ENCODE measurements at regions not wholly inside any gene's neighbourhood (a gene's known extent, or its start where the extent isn't known, plus 50 kb on each side); places are given as distances from the start of the nearest gene placed in this dataset.
"Not testable (repeated sequence)": the region's sequence is repeated elsewhere in the genome, so short reads cannot be mapped to it uniquely, and the experiment has no call there.

DNA sequence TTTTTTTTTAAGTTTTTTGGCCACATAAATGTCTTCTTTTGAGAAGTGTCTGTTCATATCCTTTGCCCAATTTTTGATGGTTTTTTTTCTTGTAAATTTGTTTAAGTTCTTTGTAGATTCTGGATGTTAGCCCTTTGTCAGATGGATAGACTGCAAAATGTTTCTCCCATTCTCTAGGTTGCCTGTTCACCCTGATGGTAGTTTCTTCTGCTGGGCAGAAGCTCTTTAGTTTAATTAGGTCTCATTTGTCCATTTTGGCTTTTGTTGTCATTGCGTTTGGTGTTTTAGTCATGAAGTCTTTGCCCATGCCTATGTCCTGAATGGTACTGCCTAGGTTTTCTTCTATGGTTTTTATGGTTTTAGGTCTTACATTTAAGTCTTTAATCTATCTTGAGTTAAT, 320.9 kb upstream of the SETBP1 start:
- DNase-seq = not testable (repeated sequence)

DNA sequence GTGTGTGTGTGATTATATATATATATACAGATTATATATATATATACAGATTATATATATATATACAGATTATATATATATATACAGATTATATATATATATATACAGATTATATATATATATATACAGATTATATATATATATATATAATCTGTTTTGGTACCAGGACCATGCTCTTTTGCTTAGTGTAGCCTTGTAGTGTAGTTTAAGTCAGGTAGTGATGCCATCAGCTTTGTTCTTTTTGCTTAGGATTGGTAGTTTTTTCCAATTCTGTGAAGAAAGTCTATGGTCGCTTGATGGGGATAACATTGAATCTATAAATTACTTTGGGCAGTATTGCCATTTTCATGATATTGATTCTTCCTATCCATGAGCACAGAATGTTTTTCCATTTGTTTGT, 318.5 kb upstream of the SETBP1 start:
- DNase-seq = not testable (repeated sequence)

DNA sequence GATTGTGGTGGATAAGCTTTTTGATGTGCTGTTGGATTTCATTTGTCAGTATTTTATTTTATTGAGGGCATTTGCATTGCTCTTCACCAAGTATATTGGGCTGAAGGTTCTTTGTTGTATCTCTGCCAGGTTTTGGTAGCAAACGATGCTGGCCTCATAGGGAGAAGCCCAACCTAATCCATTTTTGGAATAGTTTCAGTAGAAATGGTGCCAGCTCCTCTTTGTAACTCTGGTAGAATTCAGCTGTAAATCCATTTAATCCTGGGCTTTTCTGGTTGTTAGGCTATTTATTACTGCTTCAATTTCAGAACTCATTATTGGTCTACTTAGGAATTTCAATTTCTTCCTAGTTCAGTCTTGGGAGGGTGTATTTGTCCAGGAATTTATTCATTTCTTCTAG, 309.8 kb upstream of the SETBP1 start:
- DNase-seq = no peak

DNA sequence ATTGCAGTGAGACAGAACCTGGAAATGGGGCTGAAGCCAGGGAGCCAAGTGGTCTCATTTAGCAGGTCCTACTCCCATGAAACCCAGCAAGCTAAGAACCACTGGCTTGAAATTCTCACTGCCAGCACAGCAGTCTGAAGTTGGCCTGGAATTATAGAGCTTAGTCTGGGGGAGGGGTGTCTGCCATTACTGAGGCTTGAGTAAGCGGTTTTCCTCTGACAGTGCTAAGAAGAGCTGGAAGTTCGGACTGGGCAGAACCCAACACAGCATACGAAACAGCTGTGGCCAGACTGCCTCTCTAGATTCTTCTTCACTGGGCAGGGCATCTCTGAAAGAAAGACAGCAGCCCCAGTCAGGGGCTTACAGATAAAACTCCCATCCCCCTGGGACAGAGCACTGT, 305.7 kb upstream of the SETBP1 start:
- no peak for DNase-seq

DNA sequence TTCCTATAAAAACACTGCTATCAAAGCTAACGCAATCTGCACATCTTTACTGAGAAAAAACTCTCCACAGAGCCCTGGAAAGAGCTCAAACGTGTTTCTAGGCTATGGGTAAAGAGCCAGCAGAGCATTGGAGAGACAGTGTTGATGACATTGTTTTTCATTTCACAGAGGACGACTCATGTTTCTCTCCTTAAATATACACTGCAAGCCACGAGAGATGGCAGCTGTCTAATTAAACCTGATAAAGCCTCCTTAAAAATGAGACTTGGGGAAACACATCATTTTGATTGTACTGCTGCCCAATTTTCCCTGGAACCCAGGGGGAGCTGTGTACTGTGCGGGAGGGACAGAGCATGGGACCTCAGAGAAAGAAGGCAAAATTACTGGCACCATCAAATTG, 294.3 kb upstream of the SETBP1 start:
- DNase-seq = no peak

DNA sequence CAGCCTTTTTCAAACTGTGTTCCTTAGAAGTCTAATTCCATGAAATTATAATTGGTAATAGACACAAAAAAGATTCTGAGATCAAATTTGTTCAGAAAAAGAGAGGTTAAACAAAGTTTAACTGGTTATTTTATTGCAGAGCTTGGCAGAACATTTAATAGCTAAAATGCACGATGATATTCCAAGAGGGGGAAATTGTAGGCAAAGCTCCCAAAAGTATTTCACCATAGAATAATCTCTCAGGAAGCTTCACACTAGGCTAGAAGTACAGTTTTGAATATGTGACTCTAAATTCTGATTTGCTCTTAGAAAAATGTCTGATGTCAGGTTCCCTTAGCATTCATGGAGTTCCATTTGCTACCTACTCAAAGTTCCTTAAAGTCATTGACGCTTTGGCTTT, 292.4 kb upstream of the SETBP1 start:
- DNase-seq = no peak

DNA sequence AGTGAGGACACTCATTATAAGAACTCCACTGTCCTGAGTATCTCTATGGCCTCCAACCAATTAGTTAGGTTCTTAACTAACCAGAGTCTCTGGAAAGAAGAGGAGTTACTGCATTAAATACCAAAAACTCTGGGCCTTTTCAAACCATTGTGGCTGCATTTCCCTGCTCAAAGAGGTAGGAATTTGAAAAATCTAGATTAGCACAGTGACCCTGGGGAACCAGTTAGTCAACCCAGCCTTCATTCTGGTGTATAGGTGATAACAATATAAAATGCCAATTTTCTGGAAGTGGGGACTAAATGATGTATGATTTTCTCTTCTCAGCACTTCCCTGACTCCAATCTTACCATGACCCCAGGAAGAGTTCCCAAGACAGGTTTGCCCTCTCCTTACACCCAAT, 287.8 kb upstream of the SETBP1 start:
- DNase-seq = no peak

DNA sequence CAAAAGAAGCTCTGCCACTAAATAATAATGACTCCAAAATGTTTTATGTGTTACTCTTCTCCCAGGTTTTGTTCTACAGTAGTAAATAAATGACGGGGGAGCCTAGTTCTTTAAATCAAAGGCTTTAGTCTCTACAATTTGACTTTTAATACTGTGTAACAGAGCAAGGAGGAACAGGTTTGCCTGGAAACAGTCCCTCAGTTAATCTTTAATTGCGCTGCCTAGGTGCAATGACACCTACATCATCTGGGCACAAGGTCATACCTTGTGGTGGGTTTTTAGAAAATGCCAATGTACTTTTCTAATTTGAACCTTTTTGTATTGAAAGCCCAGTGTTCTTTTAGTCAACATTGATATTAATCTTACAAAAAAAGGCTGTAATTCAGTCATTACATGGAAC, 287.3 kb upstream of the SETBP1 start:
- no peak for DNase-seq

DNA sequence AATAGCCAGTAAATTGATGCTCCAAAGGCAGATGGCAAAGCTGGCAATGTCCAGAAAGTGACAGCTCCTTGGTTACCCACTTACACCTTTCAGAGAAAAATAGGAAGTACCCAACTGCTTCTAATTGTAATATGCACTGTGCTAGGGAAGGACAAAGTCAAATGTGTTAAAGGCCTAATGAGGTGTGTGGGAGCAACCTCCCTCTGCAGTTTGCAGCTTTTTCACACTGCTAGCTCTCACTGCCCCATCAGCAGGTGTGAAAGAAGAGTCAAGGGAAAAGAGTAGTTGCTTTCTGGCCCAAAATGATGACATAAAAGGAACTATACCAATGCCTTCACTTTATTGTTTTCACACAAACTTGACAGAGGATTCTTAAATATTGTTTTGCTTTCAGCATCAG, 284.1 kb upstream of the SETBP1 start:
- no peak for DNase-seq

DNA sequence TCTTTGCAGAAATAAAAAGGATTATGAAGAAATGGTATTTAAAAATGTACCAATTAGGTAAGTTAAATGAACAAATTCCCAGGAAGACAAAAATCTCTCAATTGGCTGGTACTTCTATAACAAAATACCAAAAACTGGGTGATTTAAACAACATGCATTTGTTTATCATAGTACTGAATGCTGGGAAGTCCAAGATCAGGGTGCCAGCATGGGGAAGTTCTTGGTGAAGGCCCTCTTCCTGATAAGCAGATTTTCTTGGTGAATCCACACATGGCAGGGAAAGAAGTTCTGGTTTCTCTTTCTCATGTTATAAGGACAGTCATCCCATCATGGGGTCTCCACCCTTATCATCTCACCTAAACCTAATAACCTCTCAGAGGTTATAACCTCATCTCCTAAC, 271.6 kb upstream of the SETBP1 start:
- no peak for DNase-seq

DNA sequence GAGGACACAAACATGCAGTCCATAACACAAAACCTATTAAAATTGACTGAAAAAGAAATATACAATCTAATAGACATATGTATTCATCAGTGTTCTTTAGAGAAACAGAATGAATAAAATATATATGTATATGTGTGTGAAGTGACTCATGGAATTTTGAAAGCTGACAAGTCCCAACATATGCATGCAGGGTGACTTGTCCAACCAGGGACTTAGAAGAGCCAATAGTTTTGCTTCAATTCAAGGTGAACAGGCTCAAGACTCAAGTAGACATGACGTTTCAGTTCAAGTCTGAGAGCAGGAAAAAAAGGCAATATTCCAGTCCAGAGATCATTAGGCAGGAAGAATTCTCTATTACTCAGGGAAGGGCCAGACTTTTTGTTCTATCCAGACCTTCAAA, 271.2 kb upstream of the SETBP1 start:
- DNase-seq = no peak

DNA sequence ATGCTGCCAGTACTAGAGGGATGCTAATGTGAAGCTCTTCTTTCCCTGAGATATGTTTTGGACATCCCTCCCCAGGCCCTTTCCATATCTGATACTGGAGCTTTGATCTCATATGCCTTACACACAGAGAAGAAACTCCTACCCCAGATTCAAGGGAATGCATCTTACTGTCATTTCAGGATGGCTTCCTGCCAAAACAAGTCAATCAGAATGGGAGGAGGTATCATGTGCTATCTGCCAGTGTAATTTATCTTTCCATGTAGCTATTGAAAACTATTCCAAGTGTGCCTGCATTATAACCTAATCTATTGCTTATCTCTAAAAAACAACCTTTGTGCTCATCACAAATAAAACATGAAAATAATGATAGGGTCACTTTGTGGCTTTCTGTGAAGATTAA, 269.9 kb upstream of the SETBP1 start:
- no peak for DNase-seq

DNA sequence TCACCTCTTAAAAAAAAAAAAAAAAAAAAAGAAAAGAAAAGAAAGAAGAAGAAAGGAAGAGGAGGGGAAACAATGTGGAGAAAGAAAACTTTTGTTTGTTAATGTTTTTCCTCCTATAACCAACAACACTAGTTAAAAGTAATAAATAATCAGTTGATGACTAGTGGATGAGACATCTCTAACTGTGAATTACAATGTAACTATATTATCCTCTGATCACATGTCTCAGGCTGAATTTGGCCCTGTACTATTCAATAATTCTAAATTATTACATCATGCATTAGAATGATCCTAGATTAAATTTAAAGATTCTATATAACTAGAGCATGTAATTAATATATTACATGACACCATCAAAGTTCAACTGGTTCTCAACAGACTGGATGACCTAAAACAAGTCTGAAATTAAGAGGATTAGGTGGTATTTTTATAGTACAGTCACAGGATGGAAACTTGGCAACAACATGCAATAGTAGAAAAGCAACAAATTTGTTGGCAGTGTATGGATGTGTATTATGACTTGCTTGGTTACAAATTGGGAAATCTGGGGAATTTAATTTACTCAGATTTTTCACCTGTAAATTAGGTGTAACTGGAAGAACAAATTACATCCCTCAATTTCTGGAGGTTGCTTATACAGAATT, 269.3 kb upstream of the SETBP1 start:
- no peak for DNase-seq

DNA sequence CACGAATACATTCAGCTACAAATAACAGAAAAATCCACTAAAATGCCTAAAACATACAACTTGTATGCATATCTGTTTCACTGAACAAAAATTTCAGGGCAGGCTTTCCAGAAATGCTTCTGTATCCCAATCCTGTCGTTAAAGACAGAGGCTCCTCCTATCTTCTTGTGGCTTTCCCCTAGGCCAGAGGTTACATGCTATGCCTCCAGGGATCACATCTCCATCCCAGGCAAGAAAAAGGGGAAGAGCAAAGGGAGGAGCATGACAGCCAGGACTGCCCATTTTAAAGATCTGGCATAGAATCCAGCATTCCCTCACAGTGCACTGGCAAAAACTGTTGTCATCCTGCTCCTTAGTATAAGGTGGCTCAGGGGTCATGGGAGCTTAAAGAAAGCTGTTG, 268.7 kb upstream of the SETBP1 start:
- no peak for DNase-seq

DNA sequence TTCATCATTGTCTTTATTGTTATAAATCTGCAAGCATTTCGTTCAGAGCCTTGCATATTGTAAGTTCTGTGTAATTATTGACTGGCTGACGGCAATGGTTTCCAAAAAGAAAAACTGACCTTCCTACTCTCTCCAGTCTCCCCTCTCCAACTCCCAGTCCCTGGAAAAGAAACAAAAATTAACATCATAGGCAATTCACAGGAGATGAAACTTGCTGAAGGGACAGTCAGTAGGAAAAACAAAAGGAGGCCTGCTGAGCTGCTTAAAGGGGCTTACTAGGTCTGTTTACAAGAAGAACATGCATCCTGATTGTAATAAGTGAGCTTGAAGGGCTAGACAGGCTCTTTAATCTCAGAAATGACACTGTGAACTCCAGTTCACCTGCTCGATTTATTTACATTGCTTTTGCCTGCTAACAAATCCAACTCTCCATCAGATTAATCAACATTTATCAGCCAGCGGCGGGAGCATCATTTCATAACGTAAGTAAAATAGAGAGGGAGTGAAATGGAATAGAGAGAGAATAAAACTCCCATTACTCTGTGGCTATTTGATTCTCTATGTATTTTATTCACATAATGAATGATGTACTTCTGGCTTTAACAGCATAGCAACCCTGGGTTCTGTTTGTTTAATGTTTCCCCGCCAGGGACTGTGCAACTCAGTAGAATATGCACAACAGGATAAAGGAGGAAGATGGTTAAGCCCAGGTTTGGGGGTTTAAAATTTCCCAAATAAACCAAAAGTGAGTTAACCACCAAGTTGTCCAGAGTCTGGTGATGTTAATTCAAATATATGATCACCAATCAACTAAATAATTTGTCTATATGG, 256.7 kb upstream of the SETBP1 start:
- no peak for DNase-seq

DNA sequence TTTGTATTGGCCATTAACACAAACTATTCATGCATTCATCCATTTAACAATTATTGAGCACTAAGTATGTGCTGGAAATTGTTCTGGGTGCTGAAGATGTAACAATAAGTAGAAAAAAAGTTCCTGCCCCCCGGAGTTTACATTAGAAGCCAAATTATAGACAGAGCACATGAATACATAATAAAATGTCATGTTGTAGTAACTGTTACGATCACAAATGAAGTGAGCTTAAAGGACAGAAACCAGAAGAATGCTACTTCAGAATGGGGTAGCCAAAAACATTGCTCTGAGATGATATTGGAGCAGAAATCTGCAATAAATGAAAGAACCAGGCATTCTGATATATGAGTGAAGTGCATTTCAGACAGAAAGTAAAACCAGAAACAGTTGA, 256.0 kb upstream of the SETBP1 start:
- no peak for DNase-seq

DNA sequence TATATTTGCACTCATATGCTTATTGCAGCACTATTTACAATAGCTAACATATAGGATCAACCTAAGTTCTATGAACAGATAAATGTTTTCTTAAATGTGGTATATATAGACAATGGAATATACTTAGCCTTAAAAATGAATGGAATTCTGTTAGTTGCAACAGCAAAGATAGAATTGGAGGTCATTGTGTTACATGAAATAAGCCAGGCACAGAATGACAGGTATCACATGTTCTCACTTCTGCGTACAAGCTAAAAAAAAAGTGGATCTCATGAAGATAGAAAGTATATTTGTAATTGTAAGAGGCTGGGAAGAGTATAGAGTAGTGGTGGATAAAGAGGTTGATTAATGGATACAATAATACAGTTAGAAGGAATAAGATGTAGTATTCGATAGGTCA, 255.5 kb upstream of the SETBP1 start:
- DNase-seq = no peak

DNA sequence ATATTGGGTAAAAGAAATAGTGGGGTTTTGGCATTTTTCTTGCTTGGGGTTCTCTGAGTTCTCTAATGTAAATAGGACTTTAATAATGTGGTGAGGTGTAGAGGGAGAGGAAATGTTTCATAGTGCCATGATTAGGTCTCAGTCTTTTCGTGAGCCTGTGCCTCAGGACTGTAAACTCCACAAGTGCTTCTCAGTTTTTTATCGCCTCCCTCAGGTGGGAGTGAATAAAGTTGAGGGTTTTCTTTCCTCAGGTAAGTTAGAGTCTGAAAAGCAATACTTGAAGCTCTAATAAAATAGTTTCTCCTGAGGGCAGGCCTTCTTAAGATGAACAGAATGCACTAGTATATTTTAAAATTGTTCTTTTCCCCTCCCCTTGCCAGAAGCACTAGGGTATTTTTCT, 243.1 kb upstream of the SETBP1 start:
- no peak for DNase-seq

DNA sequence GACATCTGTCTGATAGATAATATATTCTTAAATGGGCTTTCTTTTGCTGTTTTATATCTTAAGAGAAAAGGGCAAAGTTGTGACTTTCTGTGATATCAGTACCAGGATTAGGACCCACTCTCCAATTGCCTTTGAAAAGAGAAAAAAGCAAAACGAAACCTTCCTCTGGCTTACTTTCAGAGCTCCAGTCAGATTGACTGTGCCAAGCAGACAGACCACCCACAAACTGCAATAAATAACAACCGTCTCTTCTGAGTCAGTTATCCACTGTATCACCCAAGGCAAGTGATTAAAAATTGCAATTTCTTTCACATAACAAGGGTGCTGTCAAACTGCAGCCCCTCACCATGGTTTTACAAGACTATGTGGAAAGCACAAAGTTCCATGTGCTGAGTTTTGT, 230.5 kb upstream of the SETBP1 start:
- no peak for DNase-seq

DNA sequence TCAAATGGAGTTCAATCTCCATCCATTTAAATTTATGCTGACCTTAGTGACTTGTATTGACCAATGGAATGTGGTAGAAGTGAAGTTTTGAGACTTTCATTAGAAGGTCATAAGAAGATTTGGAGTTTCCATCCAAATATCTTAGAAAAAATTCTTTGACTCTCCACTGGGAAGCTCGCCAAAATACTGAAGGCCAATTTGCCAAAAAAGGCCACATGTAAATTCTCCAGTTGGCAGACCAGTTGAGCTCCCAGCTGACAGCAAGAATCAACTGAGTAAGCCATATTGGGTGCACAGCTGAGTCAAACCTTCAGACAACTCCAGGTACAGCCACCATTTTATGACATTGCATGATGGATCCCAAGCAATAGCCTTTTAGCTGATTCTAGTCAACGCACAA, 228.3 kb upstream of the SETBP1 start:
- DNase-seq = no peak

DNA sequence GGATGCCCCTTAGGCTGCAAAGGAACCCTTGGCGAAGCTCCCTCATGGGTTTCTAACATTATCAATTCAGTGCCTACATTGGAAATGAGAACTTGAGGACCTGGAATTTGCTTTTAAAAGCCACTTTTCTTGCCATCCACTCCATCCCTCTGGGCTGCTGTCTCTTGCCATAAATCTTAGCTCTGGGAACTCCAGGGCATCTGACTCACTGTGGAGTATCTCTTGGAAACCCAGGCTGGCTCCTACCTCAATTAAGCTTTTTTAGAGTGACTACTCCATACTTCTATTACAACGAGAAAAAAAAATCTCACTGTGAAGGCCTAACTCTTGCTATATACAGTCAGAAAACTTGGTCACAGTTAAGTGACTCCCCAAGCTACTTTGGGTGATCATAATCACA, 227.2 kb upstream of the SETBP1 start:
- no peak for DNase-seq

DNA sequence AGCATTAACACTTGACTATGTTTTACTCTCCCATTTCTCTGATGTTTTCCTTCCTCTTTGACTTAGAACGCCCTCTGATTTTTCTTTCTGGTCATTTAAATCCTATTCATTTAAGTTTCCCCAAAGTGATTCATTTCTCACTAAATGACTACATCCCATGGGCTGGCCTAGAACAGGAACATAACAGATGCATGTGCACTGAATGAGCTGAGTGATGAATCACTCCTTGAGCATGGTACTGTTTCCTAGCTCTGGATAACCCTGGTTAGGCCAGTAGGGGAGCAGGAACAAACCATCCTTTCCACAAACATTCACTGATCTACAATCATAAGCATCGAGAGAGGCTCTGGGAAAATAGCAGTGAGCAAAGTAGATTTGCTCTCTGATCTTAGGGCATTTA, 221.9 kb upstream of the SETBP1 start:
- no peak for DNase-seq

DNA sequence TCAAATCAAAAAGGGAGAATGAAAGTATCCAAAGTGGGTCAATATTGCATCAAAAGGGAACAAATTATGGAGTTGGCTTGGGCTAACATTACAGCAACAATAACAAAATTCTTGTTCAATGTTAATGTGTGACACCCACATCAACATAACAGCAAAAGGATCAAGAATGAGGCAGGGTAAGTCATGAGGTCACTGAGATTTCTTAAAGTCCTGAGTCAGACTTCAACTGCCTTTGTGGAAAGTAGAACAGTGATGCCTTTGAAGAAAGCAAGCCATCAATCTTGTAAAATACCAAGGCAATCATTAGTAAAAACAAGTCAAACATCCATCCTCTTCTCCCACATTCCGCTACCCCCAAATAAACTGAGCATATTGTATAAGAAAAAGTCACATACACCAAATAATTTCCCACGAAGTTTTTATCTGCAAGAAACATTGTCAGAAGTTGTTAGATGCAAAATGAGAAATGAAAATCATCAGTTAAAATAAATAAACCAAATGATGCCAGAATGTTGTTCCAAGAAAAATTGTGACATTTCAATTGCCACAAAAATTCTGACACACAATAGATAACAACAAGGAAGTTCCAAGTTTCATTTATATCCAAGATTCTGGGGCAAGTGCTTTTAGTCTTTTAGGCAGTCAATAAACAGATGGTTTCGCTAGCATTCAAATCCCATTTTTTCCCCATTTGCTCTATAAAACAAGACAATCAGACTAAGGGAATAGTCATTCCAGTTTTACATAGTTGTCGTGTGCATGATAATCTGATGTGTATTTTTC, 216.1 kb upstream of the SETBP1 start:
- no peak for DNase-seq

DNA sequence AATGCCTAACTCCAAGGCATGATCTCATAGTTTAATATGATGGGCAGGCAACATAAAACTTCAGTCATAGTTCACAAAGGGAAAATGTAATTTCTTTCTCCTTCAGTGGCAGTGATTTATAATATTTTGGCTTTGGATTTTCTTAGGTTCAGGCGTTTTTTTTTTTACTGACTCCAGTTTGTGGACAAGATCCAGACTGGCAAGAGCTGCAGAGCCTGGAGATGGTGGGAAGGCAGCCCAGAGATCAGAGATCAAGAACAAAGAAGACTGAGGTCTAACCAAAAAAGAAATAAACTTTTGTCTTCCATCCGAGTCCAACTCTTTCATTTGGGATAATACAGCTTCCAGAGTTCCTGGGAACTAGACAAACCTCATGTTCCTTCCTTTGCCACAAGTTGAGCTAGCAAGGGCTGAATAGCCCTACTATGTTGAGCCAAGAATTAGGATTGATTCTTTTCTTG, 215.3 kb upstream of the SETBP1 start:
- no peak for DNase-seq
